CD14-positive monocyte (primary cell): ENCODE measurements at regions not wholly inside any gene's neighbourhood (a gene's known extent, or its start where the extent isn't known, plus 50 kb on each side); places are given as distances from the start of the nearest gene placed in this dataset.

Experiments
- DNase-seq, 3 donors: peaks; one replicate each; pipeline ENCODE4 v3.0.0-alpha.2; 2011 to 2022
- H2AFZ ChIP-seq: 2 replicates; pipeline ENCODE4 v1.6.0; 2012; ENCODE audit warnings: mild to moderate bottlenecking, low read depth, low read length, inconsistent platforms; ENCODE audit not compliant: insufficient read depth, poor library complexity, severe bottlenecking
- H3K27ac ChIP-seq, 2 donors: 1 replicate in 1 of 2; 2 replicates in 1 of 2; pipeline ENCODE4 v1.5.1; 2012 to 2013; ENCODE audit warnings: low read length in 2 of 2, control low read depth in 1 of 2, inconsistent platforms in 1 of 2, low read depth in 1 of 2, mild to moderate bottlenecking in 1 of 2
- H3K27me3 ChIP-seq, 2 donors: one replicate each; pipeline versions ENCODE4 v1.6.0 to v1.6.1; 2011 to 2013; ENCODE audit warnings: low read length in 2 of 2; ENCODE audit not compliant: control insufficient read depth in 2 of 2, insufficient read depth in 2 of 2
- H3K36me3 ChIP-seq, 2 donors: replicated peaks in 1 of 2; 1 replicate in 1 of 2; 2 replicates in 1 of 2; pipeline versions ENCODE4 v1.5.1 to v1.6.1; 2012 to 2013; ENCODE audit warnings: low read length in 2 of 2, control low read depth in 1 of 2, inconsistent platforms in 1 of 2, mild to moderate bottlenecking in 1 of 2; ENCODE audit not compliant: insufficient read depth in 2 of 2, control insufficient read depth in 1 of 2
- H3K4me1 ChIP-seq, 2 donors: 1 replicate in 1 of 2; 2 replicates in 1 of 2; pipeline versions ENCODE4 v1.5.1 to v1.6.1; 2012 to 2013; ENCODE audit warnings: low read length in 2 of 2, control low read depth in 1 of 2, inconsistent platforms in 1 of 2, mild to moderate bottlenecking in 1 of 2, moderate library complexity in 1 of 2; ENCODE audit not compliant: insufficient read depth in 2 of 2, control insufficient read depth in 1 of 2
- H3K4me2 ChIP-seq: replicated peaks from 2 replicates; pipeline ENCODE3; 2012; ENCODE audit warnings: low read length, moderate library complexity, mild to moderate bottlenecking; ENCODE audit not compliant: poor library complexity, severe bottlenecking; ENCODE audit errors: extremely low read depth
- H3K4me3 ChIP-seq, 3 experiments: fragments of 200-600 bp in 1 of 3; sonication (generic) in 1 of 3; replicated peaks in 1 of 3; 1 replicate in 2 of 3; 2 replicates in 1 of 3; pipeline ENCODE4 v1.5.1; 2011 to 2013; ENCODE audit warnings: low read length in 3 of 3, mild to moderate bottlenecking in 3 of 3, control low read depth in 2 of 3, low read depth in 2 of 3, inconsistent platforms in 1 of 3, moderate library complexity in 1 of 3
- H3K79me2 ChIP-seq: 2 replicates; pipeline ENCODE4 v1.6.0; 2012; ENCODE audit warnings: mild to moderate bottlenecking, control low read depth, inconsistent platforms, low read length, moderate library complexity; ENCODE audit not compliant: insufficient read depth
- H3K9ac ChIP-seq: 2 replicates; pipeline ENCODE4 v1.6.0; 2017; ENCODE audit warnings: low read length, mild to moderate bottlenecking; ENCODE audit not compliant: insufficient read depth, poor library complexity, severe bottlenecking
- H3K9me3 ChIP-seq, 2 donors: replicated peaks in 1 of 2; 1 replicate in 1 of 2; 2 replicates in 1 of 2; pipeline versions ENCODE4 v1.5.1 to v1.6.1; 2012 to 2013; ENCODE audit warnings: low read length in 2 of 2, control low read depth in 1 of 2; ENCODE audit not compliant: control insufficient read depth in 1 of 2, insufficient read depth in 1 of 2
- H4K20me1 ChIP-seq: 2 replicates; pipeline ENCODE4 v1.6.0; 2012; ENCODE audit warnings: mild to moderate bottlenecking, low read length, control low read depth, moderate library complexity; ENCODE audit not compliant: insufficient read depth
- H3K27ac Mint-ChIP-seq, 7 donors: one replicate each; pipeline ENCODE4 v1.8.0; 2020; ENCODE audit warnings: mild to moderate bottlenecking in 7 of 7, mixed read lengths in 7 of 7, moderate library complexity in 6 of 7, inconsistent platforms in 2 of 7
- H3K27me3 Mint-ChIP-seq, 3 donors: one replicate each; pipeline ENCODE4 v1.8.0; 2021 to 2022; ENCODE audit warnings: low read depth in 3 of 3, mild to moderate bottlenecking in 3 of 3, mixed read lengths in 3 of 3, moderate library complexity in 3 of 3, inconsistent platforms in 1 of 3
- H3K36me3 Mint-ChIP-seq, 2 donors: one replicate each; pipeline ENCODE4 v1.8.0; 2020; ENCODE audit warnings: mixed read lengths in 2 of 2, inconsistent platforms in 1 of 2, mild to moderate bottlenecking in 1 of 2
- H3K4me1 Mint-ChIP-seq: one replicate; pipeline ENCODE4 v1.8.0; 2020; ENCODE audit warnings: mild to moderate bottlenecking, mixed read lengths
- H3K4me3 Mint-ChIP-seq, 2 donors: one replicate each; pipeline ENCODE4 v1.8.0; 2020; ENCODE audit warnings: mild to moderate bottlenecking in 2 of 2, mixed read lengths in 2 of 2, moderate library complexity in 1 of 2
- H3K9me3 Mint-ChIP-seq, 7 donors: one replicate each; pipeline ENCODE4 v1.8.0; 2020 to 2022; ENCODE audit warnings: mixed read lengths in 7 of 7, mild to moderate bottlenecking in 6 of 7, moderate library complexity in 6 of 7, inconsistent platforms in 2 of 7
- CTCF ChIP-seq: fragments of 200-600 bp; IDR thresholded peaks from one replicate; pipeline ENCODE4 v1.8.0; 2022; ENCODE audit warnings: antibody characterized with exemption, mild to moderate bottlenecking
- WGBS: methylation state at CpG from one replicate; pipeline ENCODE4 v1.1.5; 2013; ENCODE audit warnings: missing lambda C conversion rate; ENCODE audit not compliant: insufficient coverage; 5-methylcytosine and 5-hydroxymethylcytosine counted together
- intact Hi-C, 2 donors: fragments of 100-400 bp; cut with micrococcal nuclease; formaldehyde crosslinking; loops; one replicate each; pipeline versions ENCODE4 v1.15.0 to v1.15.1; 2023

- no peak for DNase-seq
- Histone ChIP-seq H3K4me3 (no peak overlapping the region), H3K36me3 (no peaks in the 10 kb centered on the region), H3K27ac (no peak overlapping the region), H3K9ac (no peak overlapping the region), H3K4me2 (no peak overlapping the region), H4K20me1 (no peaks in the 10 kb centered on the region), H2AFZ (no peak overlapping the region), H3K4me1 (no peaks in the 10 kb centered on the region), H3K9me3 (no peaks in the 10 kb centered on the region), H3K79me2 (no peaks in the 10 kb centered on the region), H3K27me3 (no peaks in the 10 kb centered on the region)
- WGBS: no CpG with 5 or more reads among the region's 2 CpGs
- intact Hi-C loops: no loop called here
- Mint-ChIP-seq H3K36me3 (no peaks in the 10 kb centered on the region), H3K27me3 (peaks cover 0 to 2% (median 0%) of the 10 kb centered on the region in 3 donors), H3K4me1 (no peaks in the 10 kb centered on the region), H3K9me3 (peaks cover 0 to 2% (median 0%) of the 10 kb centered on the region in 7 donors), H3K4me3 (no peak overlapping the region), H3K27ac (no peak overlapping the region)
- TF ChIP-seq CTCF: no peak
These were observed 594.5 kb downstream of the ANKRD50 start for GRCh38 chr4:124118061-124118460.

- Mint-ChIP-seq H3K27me3 (peaks cover 0 to 2% (median 0%) of the 10 kb centered on the region in 3 donors), H3K9me3 (peaks cover 0 to 2% (median 0%) of the 10 kb centered on the region in 7 donors), H3K4me1 (no peaks in the 10 kb centered on the region), H3K36me3 (no peaks in the 10 kb centered on the region), H3K4me3 (no peak overlapping the region), H3K27ac (no peak overlapping the region)
- Histone ChIP-seq H3K9me3 (no peaks in the 10 kb centered on the region), H2AFZ (no peak overlapping the region), H3K9ac (no peak overlapping the region), H4K20me1 (no peaks in the 10 kb centered on the region), H3K36me3 (no peaks in the 10 kb centered on the region), H3K27ac (no peak overlapping the region), H3K4me2 (no peak overlapping the region), H3K79me2 (no peaks in the 10 kb centered on the region), H3K4me1 (no peaks in the 10 kb centered on the region), H3K4me3 (no peak overlapping the region), H3K27me3 (no peaks in the 10 kb centered on the region)
- intact Hi-C loops: no loop called here
- TF ChIP-seq CTCF: no peak
- no CpG with 5 or more reads among the region's 1 CpG for WGBS
- DNase-seq: no peak
These were observed 591.0 kb downstream of the ANKRD50 start for GRCh38 chr4:124121461-124121971.
